Activated CD8-positive, alpha-beta memory T cell treated with anti-CD3 and anti-CD28 coated beads, Interleukin-2, amount 10 ng/mL, durations not matched to agents 7 days and 5 days (primary cell): ENCODE measurements at regions not wholly inside any gene's neighbourhood (a gene's known extent, or its start where the extent isn't known, plus 50 kb on each side); places are given as distances from the start of the nearest gene placed in this dataset.
"Not testable (repeated sequence)": the region's sequence is repeated elsewhere in the genome, so short reads cannot be mapped to it uniquely, and the experiment has no call there.

ENCODE experiments used
- ATAC-seq: fragments of 150-1000 bp; cut with Tn5 transposase; one replicate; pipeline ENCODE4 v1.10.0; 2021; ENCODE audit warnings: moderate library complexity
- CTCF ChIA-PET: fragments of 350-600 bp; sonication (Branson Sonifier 250); formaldehyde crosslinking; loops from one replicate; lab custom pipeline; 2021; ENCODE audit warnings: antibody characterized with exemption; lab: Charles Lee
- DNase-seq: peaks from one replicate; pipeline ENCODE4 v3.0.0-alpha.2; 2020
- H3K27ac Mint-ChIP-seq: one replicate; pipeline ENCODE4 v1.8.0; 2021; ENCODE audit warnings: mild to moderate bottlenecking, mixed read lengths
- H3K27me3 Mint-ChIP-seq: one replicate; pipeline ENCODE4 v1.8.0; 2021; ENCODE audit warnings: mixed read lengths
- H3K36me3 Mint-ChIP-seq: one replicate; pipeline ENCODE4 v1.8.0; 2021; ENCODE audit warnings: mild to moderate bottlenecking, mixed read lengths
- H3K4me1 Mint-ChIP-seq: one replicate; pipeline ENCODE4 v1.8.0; 2021; ENCODE audit warnings: mixed read lengths
- H3K4me3 Mint-ChIP-seq: one replicate; pipeline ENCODE4 v1.8.0; 2021; ENCODE audit warnings: mild to moderate bottlenecking, moderate library complexity, mixed read lengths
- H3K9me3 Mint-ChIP-seq: one replicate; pipeline ENCODE4 v1.8.0; 2022; ENCODE audit warnings: low read depth, mixed read lengths

GRCh38 chr6:6932968-6933367 is 174.8 kb upstream of the RREB1 start:
- Mint-ChIP-seq H3K36me3 (no peaks in the 10 kb centered on the region), H3K4me3 (no peak overlapping the region), H3K4me1 (no peaks in the 10 kb centered on the region), H3K27me3 (peaks cover 2% of the 10 kb centered on the region), H3K9me3 (no peaks in the 10 kb centered on the region), H3K27ac (no peak overlapping the region)
- ATAC-seq (no peak), DNase-seq (no peak)
- CTCF ChIA-PET, result no interaction called here

GRCh38 chr6:6940031-6941025 is 167.4 kb upstream of the RREB1 start:
- H3K27me3 Mint-ChIP-seq, result peaks cover 10% of the 10 kb centered on the region
- ATAC-seq (no peak), DNase-seq (no peak)
- peaks cover 6% of the 10 kb centered on the region for H3K4me1 Mint-ChIP-seq
- no peak overlapping the region for H3K4me3 Mint-ChIP-seq
- H3K9me3 Mint-ChIP-seq, result no peaks in the 10 kb centered on the region
- no peaks in the 10 kb centered on the region for H3K36me3 Mint-ChIP-seq
- no peak overlapping the region for H3K27ac Mint-ChIP-seq
- CTCF ChIA-PET, result no interaction called here

GRCh38 chr6:6941201-6941600 is 166.6 kb upstream of the RREB1 start:
- Mint-ChIP-seq H3K27me3 (peaks cover 10% of the 10 kb centered on the region), H3K9me3 (no peaks in the 10 kb centered on the region), H3K27ac (no peak overlapping the region), H3K4me3 (no peak overlapping the region), H3K4me1 (peaks cover 6% of the 10 kb centered on the region), H3K36me3 (no peaks in the 10 kb centered on the region)
- CTCF ChIA-PET, result no interaction called here
- ATAC-seq (no peak), DNase-seq (no peak)

- no peaks in the 10 kb centered on the region for H3K9me3 Mint-ChIP-seq
- H3K36me3 Mint-ChIP-seq, result no peaks in the 10 kb centered on the region
- no peak overlapping the region for H3K27ac Mint-ChIP-seq
- peaks cover 6% of the 10 kb centered on the region for H3K4me1 Mint-ChIP-seq
- CTCF ChIA-PET, result no interaction called here
- H3K4me3 Mint-ChIP-seq, result no peak overlapping the region
- ATAC-seq (no peak), DNase-seq (no peak)
- H3K27me3 Mint-ChIP-seq, result peaks cover 10% of the 10 kb centered on the region
These were observed 165.7 kb upstream of the RREB1 start for GRCh38 chr6:6942091-6942490.

- H3K27ac Mint-ChIP-seq, result no peak overlapping the region
- H3K9me3 Mint-ChIP-seq, result no peaks in the 10 kb centered on the region
- CTCF ChIA-PET, result no interaction called here
- peaks cover 6% of the 10 kb centered on the region for H3K4me1 Mint-ChIP-seq
- no peak overlapping the region for H3K4me3 Mint-ChIP-seq
- no peak for DNase-seq
- no peaks in the 10 kb centered on the region for H3K36me3 Mint-ChIP-seq
- peaks cover 10% of the 10 kb centered on the region for H3K27me3 Mint-ChIP-seq
- ATAC-seq, result no peak
These were observed 164.9 kb upstream of the RREB1 start for GRCh38 chr6:6942831-6943230.

- Mint-ChIP-seq H3K4me3 (no peak overlapping the region), H3K27ac (no peak overlapping the region), H3K4me1 (peaks cover 6% of the 10 kb centered on the region), H3K27me3 (peaks cover 8% of the 10 kb centered on the region), H3K36me3 (no peaks in the 10 kb centered on the region), H3K9me3 (no peaks in the 10 kb centered on the region)
- no peak for ATAC-seq
- DNase-seq, result no peak
- CTCF ChIA-PET, result no interaction called here
These were observed 164.3 kb upstream of the RREB1 start for GRCh38 chr6:6943421-6943820.

GRCh38 chr6:6946206-6947155 is 161.3 kb upstream of the RREB1 start:
- H3K36me3 Mint-ChIP-seq, result no peaks in the 10 kb centered on the region
- ATAC-seq (no peak), DNase-seq (no peak)
- peaks cover 8% of the 10 kb centered on the region for H3K27me3 Mint-ChIP-seq
- H3K27ac Mint-ChIP-seq, result no peak overlapping the region
- H3K4me1 Mint-ChIP-seq, result peaks cover 6% of the 10 kb centered on the region
- no peak overlapping the region for H3K4me3 Mint-ChIP-seq
- H3K9me3 Mint-ChIP-seq, result peaks cover 2% of the 10 kb centered on the region
- CTCF ChIA-PET, result no interaction called here

GRCh38 chr6:6950373-6951145 is 157.2 kb upstream of the RREB1 start:
- ATAC-seq, result no peak

GRCh38 chr6:6951355-6951754 is 156.4 kb upstream of the RREB1 start:
- H3K27ac Mint-ChIP-seq, result no peak overlapping the region
- ATAC-seq, result no peak

More at GRCh38 chr6:6950373-6951145, 157.2 kb upstream of the RREB1 start:
- H3K4me1 Mint-ChIP-seq, result no peaks in the 10 kb centered on the region
- H3K4me3 Mint-ChIP-seq, result no peak overlapping the region
- DNase-seq, result no peak
- H3K36me3 Mint-ChIP-seq, result peaks cover 1% of the 10 kb centered on the region
- CTCF ChIA-PET, result no interaction called here
- H3K9me3 Mint-ChIP-seq, result peaks cover 2% of the 10 kb centered on the region
- peaks cover under 1% of the 10 kb centered on the region for H3K27me3 Mint-ChIP-seq
- no peak overlapping the region for H3K27ac Mint-ChIP-seq

GRCh38 chr6:6952484-6952883 is 155.3 kb upstream of the RREB1 start:
- CTCF ChIA-PET, result interaction anchor here (0.8 to 1.0 kb wide), 2 partner anchors 13 to 38 kb away, joined by 3 read pairs; no protein-coding TSS in a partner anchor
- H3K27me3 Mint-ChIP-seq, result no peaks in the 10 kb centered on the region
- no peak for ATAC-seq
- no peaks in the 10 kb centered on the region for H3K4me1 Mint-ChIP-seq
- H3K36me3 Mint-ChIP-seq, result peaks cover 1% of the 10 kb centered on the region
- no peak overlapping the region for H3K4me3 Mint-ChIP-seq
- H3K27ac Mint-ChIP-seq, result no peak overlapping the region
- H3K9me3 Mint-ChIP-seq, result peaks cover 2% of the 10 kb centered on the region
- DNase-seq, result no peak

More at GRCh38 chr6:6951355-6951754, 156.4 kb upstream of the RREB1 start:
- CTCF ChIA-PET, result no interaction called here
- H3K4me1 Mint-ChIP-seq, result no peaks in the 10 kb centered on the region
- peaks cover 2% of the 10 kb centered on the region for H3K9me3 Mint-ChIP-seq
- H3K36me3 Mint-ChIP-seq, result peaks cover 1% of the 10 kb centered on the region
- no peaks in the 10 kb centered on the region for H3K27me3 Mint-ChIP-seq
- no peak for DNase-seq
- no peak overlapping the region for H3K4me3 Mint-ChIP-seq

- not testable (repeated sequence) for H3K27ac Mint-ChIP-seq, H3K9me3 Mint-ChIP-seq, H3K4me3 Mint-ChIP-seq, H3K27me3 Mint-ChIP-seq, H3K36me3 Mint-ChIP-seq, ATAC-seq, DNase-seq, H3K4me1 Mint-ChIP-seq
- CTCF ChIA-PET, result interaction anchor here (0.8 kb wide), 1 partner anchor 14 kb away, joined by 3 read pairs; no protein-coding TSS in a partner anchor
These were observed 154.8 kb upstream of the RREB1 start for GRCh38 chr6:6952927-6953326.

- CTCF ChIA-PET, result no interaction called here
- no peak for DNase-seq
- Mint-ChIP-seq H3K4me1 (peaks cover 2% of the 10 kb centered on the region), H3K36me3 (no peaks in the 10 kb centered on the region), H3K4me3 (no peak overlapping the region), H3K27me3 (peaks cover 25% of the 10 kb centered on the region), H3K9me3 (no peaks in the 10 kb centered on the region), H3K27ac (no peak overlapping the region)
- ATAC-seq, result no peak
These were observed 147.1 kb upstream of the RREB1 start for GRCh38 chr6:6960571-6961251.
